Thoracic aorta (tissue), 2 donors: ENCODE measurements at regions not wholly inside any gene's neighbourhood (a gene's known extent, or its start where the extent isn't known, plus 50 kb on each side); places are given as distances from the start of the nearest gene placed in this dataset.

Source experiments
- ATAC-seq: fragments of 150-250 bp; one replicate; pipeline ENCODE4 v1.8.0; 2017; ENCODE audit warnings: low read depth; ENCODE audit not compliant: insufficient number of reproducible peaks, low FRiP score
- DNase-seq: peaks from one replicate; pipeline ENCODE4 v3.0.0-alpha.2; 2020; ENCODE audit warnings: low spot score
- H3K27ac ChIP-seq, 2 donors: fragments of 200-600 bp; sonication (generic); 1 replicate in 1 of 2; 2 replicates in 1 of 2; pipeline ENCODE4 v1.5.1; 2016; ENCODE audit warnings: mild to moderate bottlenecking in 2 of 2, moderate library complexity in 2 of 2
- H3K27me3 ChIP-seq: fragments of 200-600 bp; sonication (generic); replicated peaks from 2 replicates; pipeline ENCODE4 v1.6.0; 2016; ENCODE audit warnings: mild to moderate bottlenecking; ENCODE audit not compliant: insufficient read depth
- H3K36me3 ChIP-seq: fragments of 200-600 bp; sonication (generic); one replicate; pipeline ENCODE4 v1.5.1; 2016
- H3K4me1 ChIP-seq, 2 donors: fragments of 200-600 bp; sonication (generic); 1 replicate in 1 of 2; 2 replicates in 1 of 2; pipeline versions ENCODE4 v1.5.1 to v1.6.0; 2016; ENCODE audit warnings: low read depth in 2 of 2, mild to moderate bottlenecking in 1 of 2; ENCODE audit not compliant: control insufficient read depth in 1 of 2
- H3K4me3 ChIP-seq: fragments of 200-600 bp; sonication (generic); 2 replicates; pipeline ENCODE4 v1.5.1; 2016; ENCODE audit warnings: mild to moderate bottlenecking
- H3K9me3 ChIP-seq: fragments of 200-600 bp; sonication (generic); 2 replicates; pipeline ENCODE4 v1.5.1; 2016
- CTCF ChIP-seq: fragments of 200-600 bp; sonication (generic); IDR thresholded peaks from one replicate; pipeline ENCODE4 v1.5.1; 2019; ENCODE audit warnings: antibody characterized with exemption

GRCh38 chr6:4294636-4295035 is 159.3 kb upstream of the ECI2 start:
- Histone ChIP-seq H3K27me3 (no peaks in the 10 kb centered on the region), H3K27ac (no peak overlapping the region), H3K36me3 (no peaks in the 10 kb centered on the region), H3K4me1 (no peaks in the 10 kb centered on the region), H3K4me3 (no peak overlapping the region), H3K9me3 (no peaks in the 10 kb centered on the region)
- DNase-seq (no peak), ATAC-seq (no peak)
- TF ChIP-seq CTCF = no peak

- Histone ChIP-seq H3K27me3 (no peaks in the 10 kb centered on the region), H3K27ac (no peak overlapping the region), H3K4me3 (no peak overlapping the region), H3K9me3 (no peaks in the 10 kb centered on the region), H3K4me1 (no peaks in the 10 kb centered on the region), H3K36me3 (no peaks in the 10 kb centered on the region)
- no peak for TF ChIP-seq CTCF
- ATAC-seq = no peak
- DNase-seq = no peak
Measured at GRCh38 chr6:4291453-4292403, 156.4 kb upstream of the ECI2 start.

DNA sequence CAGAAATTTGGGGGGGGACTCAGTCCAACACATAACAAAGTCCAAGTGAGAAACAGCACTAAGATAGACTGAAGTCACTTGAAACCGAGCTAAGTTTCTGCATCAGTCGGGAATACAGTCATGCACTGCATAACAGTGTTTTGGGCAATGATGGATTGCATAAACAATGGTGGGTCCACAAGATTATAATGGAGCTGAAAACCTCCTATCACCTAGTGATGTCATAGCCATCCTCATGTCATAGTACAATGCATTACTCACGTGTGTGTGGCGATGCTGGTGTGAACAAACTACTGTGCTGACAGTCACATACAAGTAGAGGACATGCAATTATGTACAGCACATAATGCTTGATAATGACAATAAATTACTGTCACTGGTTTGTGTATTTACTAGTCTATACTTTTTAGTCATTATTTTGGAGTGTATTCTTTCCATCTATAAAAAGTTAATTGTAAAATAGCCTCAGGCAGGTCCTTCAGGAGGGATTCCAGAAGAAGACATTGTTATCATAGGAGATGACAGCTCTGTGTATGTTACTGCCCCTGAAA is 154.5 kb upstream of the ECI2 start:
- no peaks in the 10 kb centered on the region for H3K36me3 ChIP-seq
- ATAC-seq (no peak), DNase-seq (no peak)
- no peaks in the 10 kb centered on the region for H3K27me3 ChIP-seq
- H3K27ac ChIP-seq = no peak overlapping the region
- no peaks in the 10 kb centered on the region for H3K9me3 ChIP-seq
- no peak for TF ChIP-seq CTCF
- H3K4me3 ChIP-seq = no peak overlapping the region
- no peaks in the 10 kb centered on the region for H3K4me1 ChIP-seq

DNA sequence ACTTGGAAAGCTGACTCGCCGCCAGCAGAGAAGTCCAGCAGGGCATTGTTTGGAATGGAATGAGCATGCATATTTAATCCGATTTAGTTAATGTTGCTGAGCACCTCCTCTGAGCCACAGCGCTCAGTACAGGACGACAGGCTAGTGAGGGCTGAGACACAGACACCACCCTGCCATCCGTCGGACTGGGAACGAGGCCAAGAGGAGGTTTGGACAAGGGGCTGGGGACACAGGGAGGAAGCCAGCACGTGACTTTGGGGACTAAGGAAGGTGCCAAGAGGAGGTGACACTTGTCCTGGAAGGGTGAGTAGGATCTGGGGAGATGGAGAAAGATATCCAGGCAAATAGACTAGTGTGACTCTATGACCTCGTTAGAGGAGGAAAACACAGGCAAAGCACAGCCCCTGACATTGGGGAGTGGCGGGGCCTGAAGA is 152.5 kb upstream of the ECI2 start:
- no peak for TF ChIP-seq CTCF
- ATAC-seq (no peak), DNase-seq (no peak)
- Histone ChIP-seq H3K4me3 (no peak overlapping the region), H3K27ac (no peak overlapping the region), H3K4me1 (no peaks in the 10 kb centered on the region), H3K36me3 (no peaks in the 10 kb centered on the region), H3K27me3 (no peaks in the 10 kb centered on the region), H3K9me3 (no peaks in the 10 kb centered on the region)

DNA sequence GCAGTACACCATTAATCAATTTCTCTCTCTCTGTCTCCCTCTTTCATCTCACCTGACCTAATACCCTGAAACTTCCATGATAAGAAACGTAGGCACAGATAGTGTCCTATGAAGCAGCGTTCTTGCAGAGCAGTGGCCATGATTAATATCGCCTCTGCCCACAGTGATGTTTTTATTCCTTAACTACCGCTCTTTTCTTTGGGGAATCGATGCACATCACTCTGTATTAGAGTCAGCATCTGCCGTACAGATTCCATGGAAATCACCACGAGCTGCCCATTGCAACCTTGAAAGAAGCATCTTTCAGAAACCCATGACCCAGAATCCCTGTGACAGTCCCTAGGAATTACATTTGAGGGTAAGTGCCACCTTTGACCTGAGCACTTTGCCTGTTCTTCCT is 152.0 kb upstream of the ECI2 start:
- Histone ChIP-seq H3K27ac (no peak overlapping the region), H3K36me3 (no peaks in the 10 kb centered on the region), H3K9me3 (no peaks in the 10 kb centered on the region), H3K27me3 (no peaks in the 10 kb centered on the region), H3K4me1 (no peaks in the 10 kb centered on the region), H3K4me3 (no peak overlapping the region)
- no peak for ATAC-seq
- no peak for DNase-seq
- no peak for TF ChIP-seq CTCF
